Activated CD8-positive, alpha-beta memory T cell treated with anti-CD3 and anti-CD28 coated beads, Interleukin-2, amount 10 ng/mL, durations not matched to agents 7 days and 5 days (primary cell): ENCODE measurements at regions not wholly inside any gene's neighbourhood (a gene's known extent, or its start where the extent isn't known, plus 50 kb on each side); places are given as distances from the start of the nearest gene placed in this dataset.

ENCODE experiments used
- ATAC-seq: fragments of 150-1000 bp; cut with Tn5 transposase; one replicate; pipeline ENCODE4 v1.10.0; 2021; ENCODE audit warnings: moderate library complexity
- CTCF ChIA-PET: fragments of 350-600 bp; sonication (Branson Sonifier 250); formaldehyde crosslinking; loops from one replicate; lab custom pipeline; 2021; ENCODE audit warnings: antibody characterized with exemption; lab: Charles Lee
- DNase-seq: peaks from one replicate; pipeline ENCODE4 v3.0.0-alpha.2; 2020
- H3K27ac Mint-ChIP-seq: one replicate; pipeline ENCODE4 v1.8.0; 2021; ENCODE audit warnings: mild to moderate bottlenecking, mixed read lengths
- H3K27me3 Mint-ChIP-seq: one replicate; pipeline ENCODE4 v1.8.0; 2021; ENCODE audit warnings: mixed read lengths
- H3K36me3 Mint-ChIP-seq: one replicate; pipeline ENCODE4 v1.8.0; 2021; ENCODE audit warnings: mild to moderate bottlenecking, mixed read lengths
- H3K4me1 Mint-ChIP-seq: one replicate; pipeline ENCODE4 v1.8.0; 2021; ENCODE audit warnings: mixed read lengths
- H3K4me3 Mint-ChIP-seq: one replicate; pipeline ENCODE4 v1.8.0; 2021; ENCODE audit warnings: mild to moderate bottlenecking, moderate library complexity, mixed read lengths
- H3K9me3 Mint-ChIP-seq: one replicate; pipeline ENCODE4 v1.8.0; 2022; ENCODE audit warnings: low read depth, mixed read lengths

DNA sequence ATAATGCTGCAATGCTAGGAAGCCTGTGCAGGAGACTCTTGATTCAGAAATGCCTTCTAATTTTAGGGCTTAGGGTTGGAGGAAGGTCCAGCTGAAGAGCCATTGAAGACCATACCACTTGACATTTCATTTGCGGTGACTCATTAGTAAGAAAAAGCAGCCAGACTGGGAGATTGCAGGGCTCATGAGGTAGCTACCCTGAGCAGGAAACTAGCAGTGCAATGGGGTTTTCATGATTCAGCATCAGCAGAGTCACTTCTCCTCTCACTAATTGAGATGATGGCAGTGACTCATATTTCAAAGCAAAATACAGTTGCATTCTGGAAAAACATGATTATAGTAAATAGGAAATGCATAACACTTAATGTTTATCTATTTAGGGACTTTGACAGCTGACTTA lies 434.1 kb downstream of the DNAJB9 start:
- ATAC-seq (no peak), DNase-seq (no peak)
- H3K4me1 Mint-ChIP-seq = no peaks in the 10 kb centered on the region
- no peaks in the 10 kb centered on the region for H3K27me3 Mint-ChIP-seq
- H3K4me3 Mint-ChIP-seq = no peak overlapping the region
- H3K27ac Mint-ChIP-seq = no peak overlapping the region
- CTCF ChIA-PET = no interaction called here
- H3K36me3 Mint-ChIP-seq = no peaks in the 10 kb centered on the region
- H3K9me3 Mint-ChIP-seq = no peaks in the 10 kb centered on the region

GRCh38 chr7:109009636-109010035 lies 440.0 kb downstream of the DNAJB9 start:
- Mint-ChIP-seq H3K4me1 (no peaks in the 10 kb centered on the region), H3K27ac (no peak overlapping the region), H3K4me3 (no peak overlapping the region), H3K9me3 (no peaks in the 10 kb centered on the region), H3K36me3 (no peaks in the 10 kb centered on the region), H3K27me3 (no peaks in the 10 kb centered on the region)
- ATAC-seq (no peak), DNase-seq (no peak)
- CTCF ChIA-PET = no interaction called here

- Mint-ChIP-seq H3K4me3 (no peak overlapping the region), H3K36me3 (no peaks in the 10 kb centered on the region), H3K9me3 (peaks cover 8% of the 10 kb centered on the region), H3K4me1 (no peaks in the 10 kb centered on the region), H3K27ac (no peak overlapping the region), H3K27me3 (no peaks in the 10 kb centered on the region)
- ATAC-seq (no peak), DNase-seq (no peak)
- CTCF ChIA-PET = no interaction called here
These were observed 450.6 kb downstream of the DNAJB9 start for GRCh38 chr7:109020251-109020650.

DNA sequence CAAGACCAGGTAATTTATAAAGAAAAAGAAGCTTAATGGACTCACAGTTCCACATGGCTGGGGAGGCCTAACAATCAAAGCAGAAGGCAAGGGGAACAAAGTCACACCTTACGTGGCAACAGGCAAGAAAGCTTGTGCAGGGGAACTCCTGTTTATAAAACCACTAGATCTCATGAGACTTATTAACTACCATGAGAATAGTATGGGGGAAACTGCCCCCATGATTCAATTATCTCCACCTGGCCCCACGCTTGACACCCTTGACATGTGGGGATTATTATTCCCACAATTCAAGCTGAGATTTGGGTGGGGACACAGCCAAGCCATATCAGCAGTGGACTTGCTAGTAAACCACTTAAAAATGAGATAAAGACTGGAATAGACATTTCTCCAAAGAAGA lies 451.7 kb downstream of the DNAJB9 start:
- CTCF ChIA-PET = no interaction called here
- Mint-ChIP-seq H3K27me3 (no peaks in the 10 kb centered on the region), H3K36me3 (no peaks in the 10 kb centered on the region)

DNA sequence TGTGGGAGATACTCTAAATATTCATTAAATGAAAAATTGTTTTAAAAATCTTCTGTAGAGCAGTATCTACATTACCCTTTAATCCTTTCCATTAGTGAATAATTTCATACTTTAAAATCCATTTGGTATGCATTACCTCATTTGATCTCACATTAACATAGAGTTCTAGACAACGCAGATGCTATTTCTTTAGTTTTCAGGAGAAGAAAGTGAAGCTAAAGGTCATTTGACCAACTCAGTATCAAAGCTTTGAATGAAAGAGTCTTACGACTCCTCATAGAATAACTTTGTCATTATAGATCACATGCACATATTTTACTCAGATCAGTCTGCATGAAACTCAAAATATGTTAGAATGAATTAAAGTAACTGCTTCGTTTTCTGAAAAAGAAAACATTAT lies 460.2 kb downstream of the DNAJB9 start:
- no peaks in the 10 kb centered on the region for H3K4me1 Mint-ChIP-seq
- H3K4me3 Mint-ChIP-seq = no peak overlapping the region
- peaks cover 15% of the 10 kb centered on the region for H3K9me3 Mint-ChIP-seq
- no peak for DNase-seq
- H3K27ac Mint-ChIP-seq = no peak overlapping the region
- CTCF ChIA-PET = interaction anchor here (0.6 kb wide), 1 partner anchor 1163 kb away, joined by 3 read pairs; no protein-coding TSS in a partner anchor
- H3K36me3 Mint-ChIP-seq = no peaks in the 10 kb centered on the region
- H3K27me3 Mint-ChIP-seq = no peaks in the 10 kb centered on the region
- no peak for ATAC-seq

More for the DNA sequence above, 451.7 kb downstream of the DNAJB9 start:
- H3K4me3 Mint-ChIP-seq = no peak overlapping the region
- H3K4me1 Mint-ChIP-seq = no peaks in the 10 kb centered on the region
- peaks cover 7% of the 10 kb centered on the region for H3K9me3 Mint-ChIP-seq
- DNase-seq (no peak), ATAC-seq (no peak)
- H3K27ac Mint-ChIP-seq = no peak overlapping the region

DNA sequence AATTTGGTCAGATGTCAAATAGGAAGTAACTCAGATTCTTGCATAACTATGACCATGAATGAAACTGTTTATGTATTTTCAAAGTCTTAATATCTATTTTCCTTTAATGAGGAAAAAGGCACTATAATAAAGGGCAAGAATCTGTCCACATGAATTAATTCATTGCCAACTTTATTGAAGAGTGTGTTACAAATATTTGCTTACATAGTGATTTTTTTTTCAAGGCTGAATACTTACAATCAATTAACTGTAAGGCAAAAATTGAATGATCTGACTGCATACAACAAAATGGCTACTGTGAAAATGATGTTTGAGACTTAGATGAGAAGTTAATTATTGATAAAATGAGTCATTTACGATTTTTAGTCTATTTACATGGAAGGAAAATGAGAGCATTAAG lies 475.0 kb downstream of the DNAJB9 start:
- H3K4me3 Mint-ChIP-seq = no peak overlapping the region
- H3K27ac Mint-ChIP-seq = no peak overlapping the region
- DNase-seq = no peak

GRCh38 chr7:109049366-109049765 lies 479.7 kb downstream of the DNAJB9 start:
- CTCF ChIA-PET = no interaction called here
- Mint-ChIP-seq H3K27me3 (no peaks in the 10 kb centered on the region), H3K4me3 (no peak overlapping the region), H3K4me1 (no peaks in the 10 kb centered on the region), H3K9me3 (no peaks in the 10 kb centered on the region), H3K27ac (no peak overlapping the region), H3K36me3 (no peaks in the 10 kb centered on the region)
- DNase-seq (no peak), ATAC-seq (no peak)

More for the DNA sequence above, 475.0 kb downstream of the DNAJB9 start:
- no peaks in the 10 kb centered on the region for H3K27me3 Mint-ChIP-seq
- H3K9me3 Mint-ChIP-seq = peaks cover 3% of the 10 kb centered on the region
- CTCF ChIA-PET = no interaction called here
- H3K4me1 Mint-ChIP-seq = no peaks in the 10 kb centered on the region
- H3K36me3 Mint-ChIP-seq = no peaks in the 10 kb centered on the region
- no peak for ATAC-seq

DNA sequence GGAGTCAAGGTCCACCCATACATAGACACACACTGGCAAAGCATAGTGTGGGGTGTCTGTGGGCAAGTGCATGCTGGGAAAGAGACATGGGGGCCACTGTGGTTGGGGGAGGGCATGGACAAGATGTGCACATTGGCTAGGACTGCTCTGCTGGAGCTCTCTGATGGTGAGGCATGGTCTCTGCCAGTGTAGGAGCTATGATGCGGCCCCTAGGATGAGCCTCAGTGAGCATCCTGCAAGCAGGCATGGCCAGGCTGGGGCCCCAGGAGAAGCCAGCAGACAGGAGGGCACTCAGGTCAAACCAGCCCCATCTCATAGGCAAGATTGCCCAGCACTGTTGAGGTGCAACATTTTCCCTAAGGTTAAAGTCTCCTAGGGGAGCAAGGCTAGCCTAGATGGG lies 489.4 kb downstream of the DNAJB9 start:
- ATAC-seq = no peak
- no peaks in the 10 kb centered on the region for H3K36me3 Mint-ChIP-seq
- H3K27me3 Mint-ChIP-seq = no peaks in the 10 kb centered on the region
- H3K9me3 Mint-ChIP-seq = no peaks in the 10 kb centered on the region
- CTCF ChIA-PET = no interaction called here
- H3K4me3 Mint-ChIP-seq = no peak overlapping the region
- no peak overlapping the region for H3K27ac Mint-ChIP-seq
- DNase-seq = no peak
- H3K4me1 Mint-ChIP-seq = no peaks in the 10 kb centered on the region

GRCh38 chr7:109062798-109063197 lies 493.1 kb downstream of the DNAJB9 start:
- CTCF ChIA-PET = no interaction called here
- Mint-ChIP-seq H3K4me1 (no peaks in the 10 kb centered on the region), H3K27ac (no peak overlapping the region), H3K9me3 (no peaks in the 10 kb centered on the region), H3K27me3 (no peaks in the 10 kb centered on the region), H3K36me3 (no peaks in the 10 kb centered on the region), H3K4me3 (no peak overlapping the region)
- ATAC-seq (no peak), DNase-seq (no peak)

DNA sequence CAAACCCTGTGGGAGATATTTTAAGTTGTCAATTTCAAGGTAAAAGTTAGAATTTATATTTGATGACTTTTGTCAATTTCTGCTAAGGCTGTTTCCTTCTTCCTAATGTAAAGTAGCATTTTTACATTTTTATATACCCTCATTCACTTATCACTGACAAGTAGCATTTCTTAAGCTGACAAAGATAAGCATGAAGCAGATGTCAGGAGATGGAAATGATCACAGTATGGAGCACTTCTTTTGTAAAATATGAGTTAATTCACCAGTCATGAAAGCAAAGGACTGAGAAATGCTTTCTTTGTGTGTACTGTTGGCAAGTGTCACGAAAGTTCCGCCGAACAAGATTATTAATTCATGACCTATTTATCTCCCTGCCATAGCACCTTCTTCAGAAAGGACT lies 503.9 kb downstream of the DNAJB9 start:
- CTCF ChIA-PET = no interaction called here
- H3K27me3 Mint-ChIP-seq = no peaks in the 10 kb centered on the region
- H3K27ac Mint-ChIP-seq = no peak overlapping the region
- ATAC-seq (no peak), DNase-seq (no peak)
- no peak overlapping the region for H3K4me3 Mint-ChIP-seq
- H3K9me3 Mint-ChIP-seq = peaks cover 2% of the 10 kb centered on the region
- H3K4me1 Mint-ChIP-seq = no peaks in the 10 kb centered on the region
- no peaks in the 10 kb centered on the region for H3K36me3 Mint-ChIP-seq

DNA sequence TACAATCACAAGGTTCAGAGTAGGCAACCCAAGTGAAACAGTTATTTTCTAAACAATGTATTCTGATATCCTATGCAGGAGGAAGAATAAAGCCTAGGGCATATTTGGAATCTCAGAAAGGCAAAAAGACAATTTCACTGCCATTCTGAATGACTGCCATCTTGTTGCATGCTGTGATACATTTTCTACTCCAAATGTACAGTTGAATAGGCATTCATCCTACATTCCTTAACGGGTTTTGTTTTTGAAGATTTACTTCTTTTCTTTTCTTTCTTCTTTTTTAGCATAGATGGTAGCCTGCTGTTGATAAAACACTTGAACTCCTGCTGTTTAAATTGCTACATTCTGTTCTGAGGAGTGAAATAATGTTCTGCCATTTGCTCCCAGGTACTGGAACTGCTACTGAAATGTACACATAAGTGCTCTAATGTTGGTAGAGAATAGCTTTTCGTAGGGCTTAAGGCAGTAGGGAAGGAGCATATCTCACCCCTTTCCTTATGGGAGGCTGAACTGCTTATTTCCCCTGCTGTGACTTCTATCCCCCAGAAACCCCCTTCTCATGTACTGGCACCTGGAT lies 506.8 kb downstream of the DNAJB9 start:
- ATAC-seq (no peak), DNase-seq (no peak)
- CTCF ChIA-PET = no interaction called here
- H3K9me3 Mint-ChIP-seq = peaks cover 2% of the 10 kb centered on the region
- H3K36me3 Mint-ChIP-seq = no peaks in the 10 kb centered on the region
- H3K27ac Mint-ChIP-seq = no peak overlapping the region
- H3K4me3 Mint-ChIP-seq = no peak overlapping the region
- no peaks in the 10 kb centered on the region for H3K4me1 Mint-ChIP-seq
- no peaks in the 10 kb centered on the region for H3K27me3 Mint-ChIP-seq

DNA sequence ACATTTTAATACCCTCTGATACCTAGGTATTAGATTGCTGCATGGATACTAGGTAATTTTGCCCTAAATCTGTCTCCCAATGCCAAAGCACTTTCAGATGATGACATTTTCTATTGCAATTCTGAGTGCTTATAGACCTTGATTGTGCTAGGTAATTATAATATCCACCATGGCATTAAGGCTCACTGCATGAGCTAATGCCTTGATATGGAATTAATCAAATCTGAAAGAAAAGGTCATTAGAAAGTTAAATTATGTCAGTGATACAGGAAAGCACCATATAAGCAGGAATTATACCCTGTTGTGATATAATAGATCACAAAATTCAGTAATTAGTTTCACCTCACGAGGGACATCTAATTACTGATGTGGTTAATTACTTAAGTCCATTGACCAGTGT lies 521.4 kb downstream of the DNAJB9 start:
- CTCF ChIA-PET = no interaction called here
- peaks cover 2% of the 10 kb centered on the region for H3K9me3 Mint-ChIP-seq
- H3K4me1 Mint-ChIP-seq = no peaks in the 10 kb centered on the region
- ATAC-seq (no peak), DNase-seq (no peak)
- H3K27me3 Mint-ChIP-seq = no peaks in the 10 kb centered on the region
- H3K36me3 Mint-ChIP-seq = no peaks in the 10 kb centered on the region
- H3K4me3 Mint-ChIP-seq = no peak overlapping the region
- H3K27ac Mint-ChIP-seq = no peak overlapping the region

- CTCF ChIA-PET = no interaction called here
- ATAC-seq = no peak
- no peaks in the 10 kb centered on the region for H3K36me3 Mint-ChIP-seq
- peaks cover 2% of the 10 kb centered on the region for H3K9me3 Mint-ChIP-seq
- no peaks in the 10 kb centered on the region for H3K27me3 Mint-ChIP-seq
- no peak overlapping the region for H3K4me3 Mint-ChIP-seq
- H3K27ac Mint-ChIP-seq = no peak overlapping the region
- DNase-seq = no peak
- H3K4me1 Mint-ChIP-seq = no peaks in the 10 kb centered on the region
These were observed 522.6 kb downstream of the DNAJB9 start for GRCh38 chr7:109092268-109092667.

- no peak for ATAC-seq
- CTCF ChIA-PET = no interaction called here
- H3K27ac Mint-ChIP-seq = no peak overlapping the region
- H3K27me3 Mint-ChIP-seq = no peaks in the 10 kb centered on the region
- H3K9me3 Mint-ChIP-seq = peaks cover 2% of the 10 kb centered on the region
- no peaks in the 10 kb centered on the region for H3K36me3 Mint-ChIP-seq
- no peaks in the 10 kb centered on the region for H3K4me1 Mint-ChIP-seq
- no peak for DNase-seq
- H3K4me3 Mint-ChIP-seq = no peak overlapping the region
These were observed 531.7 kb downstream of the DNAJB9 start for GRCh38 chr7:109101332-109101731.

- Mint-ChIP-seq H3K36me3 (no peaks in the 10 kb centered on the region), H3K9me3 (no peaks in the 10 kb centered on the region), H3K27ac (no peak overlapping the region), H3K27me3 (no peaks in the 10 kb centered on the region), H3K4me3 (no peak overlapping the region), H3K4me1 (no peaks in the 10 kb centered on the region)
- ATAC-seq (no peak), DNase-seq (no peak)
- CTCF ChIA-PET = no interaction called here
These were observed 539.9 kb downstream of the DNAJB9 start for GRCh38 chr7:109109558-109109957.
